ENCODE measurements at regions not wholly inside any gene's neighbourhood (a gene's known extent, or its start where the extent isn't known, plus 50 kb on each side); places are given as distances from the start of the nearest gene placed in this dataset.

GRCh38 chr5:118459490-118459889 lies 528.9 kb downstream of the DTWD2 start:
- no peaks in the 10 kb centered on the region for H3K4me1 ChIP-seq (ENCODE audit: control insufficient read depth in 3 of 3, insufficient read depth in 2 of 3, low read depth in 1 of 3, low read length in 2 of 3)
- H3K4me3 ChIP-seq (ENCODE audit: low read depth in 1 of 3, low read length in 3 of 3), result no peak overlapping the region
- DNase-seq (no peak), FAIRE-seq (no peak)
- H3K27me3 ChIP-seq (ENCODE audit: control insufficient read depth in 3 of 3, insufficient read depth in 3 of 3, low read length in 3 of 3), result no peaks in the 10 kb centered on the region
- H3K9me3 ChIP-seq (ENCODE audit: control insufficient read depth in 2 of 2, insufficient read depth in 1 of 2, low read depth in 1 of 2, low read length in 1 of 2), result no peaks in the 10 kb centered on the region
- H3K36me3 ChIP-seq (ENCODE audit: control insufficient read depth in 3 of 3, insufficient read depth in 2 of 3, low read depth in 1 of 3, low read length in 3 of 3), result no peaks in the 10 kb centered on the region
- 86 to 93% (median 91%) methylated on average over 5 of the region's 5 CpGs for WGBS, 3 donors
- no peak overlapping the region for H3K27ac ChIP-seq (ENCODE audit: low read depth in 1 of 3, low read length in 2 of 3)

- no peak for FAIRE-seq
- Histone ChIP-seq H3K4me3 (ENCODE audit: low read depth in 1 of 3, low read length in 3 of 3) (no peak overlapping the region), H3K4me1 (ENCODE audit: control insufficient read depth in 3 of 3, insufficient read depth in 2 of 3, low read depth in 1 of 3, low read length in 2 of 3) (no peaks in the 10 kb centered on the region), H3K27me3 (ENCODE audit: control insufficient read depth in 3 of 3, insufficient read depth in 3 of 3, low read length in 3 of 3) (no peaks in the 10 kb centered on the region), H3K36me3 (ENCODE audit: control insufficient read depth in 3 of 3, insufficient read depth in 2 of 3, low read depth in 1 of 3, low read length in 3 of 3) (no peaks in the 10 kb centered on the region), H3K27ac (ENCODE audit: low read depth in 1 of 3, low read length in 2 of 3) (no peak overlapping the region), H3K9me3 (ENCODE audit: control insufficient read depth in 2 of 2, insufficient read depth in 1 of 2, low read depth in 1 of 2, low read length in 1 of 2) (no peaks in the 10 kb centered on the region)
- 70 to 91% (median 91%) methylated on average over 1 of the region's 1 CpG for WGBS, 3 donors
- no peak for DNase-seq
Measured at GRCh38 chr5:118456085-118456484, 532.3 kb downstream of the DTWD2 start.

- no peak for DNase-seq
- Histone ChIP-seq H3K4me1 (ENCODE audit: control insufficient read depth in 3 of 3, insufficient read depth in 2 of 3, low read depth in 1 of 3, low read length in 2 of 3) (no peaks in the 10 kb centered on the region), H3K27me3 (ENCODE audit: control insufficient read depth in 3 of 3, insufficient read depth in 3 of 3, low read length in 3 of 3) (no peaks in the 10 kb centered on the region), H3K27ac (ENCODE audit: low read depth in 1 of 3, low read length in 2 of 3) (no peak overlapping the region), H3K9me3 (ENCODE audit: control insufficient read depth in 2 of 2, insufficient read depth in 1 of 2, low read depth in 1 of 2, low read length in 1 of 2) (no peaks in the 10 kb centered on the region), H3K36me3 (ENCODE audit: control insufficient read depth in 3 of 3, insufficient read depth in 2 of 3, low read depth in 1 of 3, low read length in 3 of 3) (no peaks in the 10 kb centered on the region), H3K4me3 (ENCODE audit: low read depth in 1 of 3, low read length in 3 of 3) (no peak overlapping the region)
- WGBS, 3 donors, result 60 to 80% (median 66%) methylated on average over 3 of the region's 3 CpGs
- no peak for FAIRE-seq
Measured at GRCh38 chr5:118451697-118452247, 536.6 kb downstream of the DTWD2 start.

DNA sequence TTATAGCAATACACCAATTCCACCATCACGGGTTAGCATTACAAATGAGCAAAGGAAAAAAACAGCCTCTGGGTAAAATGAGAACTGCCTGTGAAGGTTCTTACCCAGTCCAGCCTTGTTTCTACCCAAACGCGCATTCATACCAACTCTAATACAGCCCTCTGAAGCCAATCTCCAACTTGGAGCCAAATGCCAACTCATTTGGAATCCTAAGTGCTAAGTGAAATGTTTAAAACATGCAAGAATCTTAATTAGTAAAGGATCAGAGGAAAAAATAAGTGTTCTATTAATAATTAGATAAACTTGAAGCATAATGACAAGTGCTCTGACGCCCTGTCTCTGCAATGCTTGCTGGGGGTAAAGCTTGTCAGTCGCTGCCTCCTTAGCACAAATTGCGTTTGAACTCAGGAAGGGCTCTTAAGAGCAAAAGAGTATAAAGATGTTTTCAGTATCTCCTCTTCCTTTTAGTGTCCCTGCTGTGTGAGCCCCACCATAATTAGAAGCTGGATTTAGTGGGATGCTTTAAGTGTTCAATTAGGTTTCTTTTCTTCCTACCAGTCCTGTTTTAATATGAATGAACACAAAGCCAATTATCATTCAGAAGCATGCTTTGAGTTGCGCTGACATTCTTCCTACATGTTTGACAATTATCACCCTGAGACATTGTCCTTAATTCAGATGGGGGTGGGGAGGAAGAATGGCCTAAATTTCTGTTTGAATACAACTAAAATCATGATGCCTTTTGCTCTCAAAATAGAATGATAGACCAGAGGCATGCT lies 537.6 kb downstream of the DTWD2 start:
- Histone ChIP-seq H3K4me1 (ENCODE audit: control insufficient read depth in 3 of 3, insufficient read depth in 2 of 3, low read depth in 1 of 3, low read length in 2 of 3) (no peaks in the 10 kb centered on the region), H3K27me3 (ENCODE audit: control insufficient read depth in 3 of 3, insufficient read depth in 3 of 3, low read length in 3 of 3) (no peaks in the 10 kb centered on the region), H3K27ac (ENCODE audit: low read depth in 1 of 3, low read length in 2 of 3) (no peak overlapping the region), H3K36me3 (ENCODE audit: control insufficient read depth in 3 of 3, insufficient read depth in 2 of 3, low read depth in 1 of 3, low read length in 3 of 3) (no peaks in the 10 kb centered on the region), H3K9me3 (ENCODE audit: control insufficient read depth in 2 of 2, insufficient read depth in 1 of 2, low read depth in 1 of 2, low read length in 1 of 2) (no peaks in the 10 kb centered on the region), H3K4me3 (ENCODE audit: low read depth in 1 of 3, low read length in 3 of 3) (no peak overlapping the region)
- no peak for FAIRE-seq
- 76 to 86% (median 84%) methylated on average over 7 of the region's 7 CpGs for WGBS, 3 donors
- no peak for DNase-seq

DNA sequence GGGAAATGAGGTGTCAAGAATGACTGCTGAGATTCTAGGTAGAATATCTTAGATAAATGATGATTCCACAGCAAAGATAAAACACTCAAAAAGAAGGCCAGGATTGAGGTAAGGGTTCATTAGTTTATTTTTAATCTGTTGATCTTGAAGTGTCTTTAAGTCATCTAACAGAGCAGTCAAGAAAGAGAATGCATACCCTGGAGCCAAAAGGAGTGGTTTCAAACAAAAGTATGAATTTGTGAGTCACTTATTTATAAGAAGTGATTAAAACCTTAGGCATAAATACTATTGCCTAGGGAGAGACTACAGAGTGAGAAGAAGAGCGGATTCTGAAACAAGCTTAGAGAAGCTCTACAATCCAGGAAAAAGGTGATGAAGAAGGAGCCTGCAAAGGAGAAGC lies 541.0 kb downstream of the DTWD2 start:
- no peaks in the 10 kb centered on the region for H3K9me3 ChIP-seq (ENCODE audit: control insufficient read depth in 2 of 2, insufficient read depth in 1 of 2, low read depth in 1 of 2, low read length in 1 of 2)
- FAIRE-seq (no peak), DNase-seq (no peak)
- WGBS, 3 donors, result 87 to 92% (median 91%) methylated on average over 1 of the region's 1 CpG
- H3K36me3 ChIP-seq (ENCODE audit: control insufficient read depth in 3 of 3, insufficient read depth in 2 of 3, low read depth in 1 of 3, low read length in 3 of 3), result no peaks in the 10 kb centered on the region
- H3K4me1 ChIP-seq (ENCODE audit: control insufficient read depth in 3 of 3, insufficient read depth in 2 of 3, low read depth in 1 of 3, low read length in 2 of 3), result no peaks in the 10 kb centered on the region
- no peak overlapping the region for H3K4me3 ChIP-seq (ENCODE audit: low read depth in 1 of 3, low read length in 3 of 3)
- no peaks in the 10 kb centered on the region for H3K27me3 ChIP-seq (ENCODE audit: control insufficient read depth in 3 of 3, insufficient read depth in 3 of 3, low read length in 3 of 3)
- no peak overlapping the region for H3K27ac ChIP-seq (ENCODE audit: low read depth in 1 of 3, low read length in 2 of 3)

- H3K4me1 ChIP-seq (ENCODE audit: control insufficient read depth in 3 of 3, insufficient read depth in 2 of 3, low read depth in 1 of 3, low read length in 2 of 3), result no peaks in the 10 kb centered on the region
- no peak overlapping the region for H3K4me3 ChIP-seq (ENCODE audit: low read depth in 1 of 3, low read length in 3 of 3)
- no peak overlapping the region for H3K27ac ChIP-seq (ENCODE audit: low read depth in 1 of 3, low read length in 2 of 3)
- no peaks in the 10 kb centered on the region for H3K36me3 ChIP-seq (ENCODE audit: control insufficient read depth in 3 of 3, insufficient read depth in 2 of 3, low read depth in 1 of 3, low read length in 3 of 3)
- WGBS, 3 donors, result 70 to 79% (median 75%) methylated on average over 2 of the region's 2 CpGs
- no peak for FAIRE-seq
- no peaks in the 10 kb centered on the region for H3K27me3 ChIP-seq (ENCODE audit: control insufficient read depth in 3 of 3, insufficient read depth in 3 of 3, low read length in 3 of 3)
- no peak for DNase-seq
- H3K9me3 ChIP-seq (ENCODE audit: control insufficient read depth in 2 of 2, insufficient read depth in 1 of 2, low read depth in 1 of 2, low read length in 1 of 2), result no peaks in the 10 kb centered on the region
Measured at GRCh38 chr5:118441956-118442355, 546.4 kb downstream of the DTWD2 start.

DNA sequence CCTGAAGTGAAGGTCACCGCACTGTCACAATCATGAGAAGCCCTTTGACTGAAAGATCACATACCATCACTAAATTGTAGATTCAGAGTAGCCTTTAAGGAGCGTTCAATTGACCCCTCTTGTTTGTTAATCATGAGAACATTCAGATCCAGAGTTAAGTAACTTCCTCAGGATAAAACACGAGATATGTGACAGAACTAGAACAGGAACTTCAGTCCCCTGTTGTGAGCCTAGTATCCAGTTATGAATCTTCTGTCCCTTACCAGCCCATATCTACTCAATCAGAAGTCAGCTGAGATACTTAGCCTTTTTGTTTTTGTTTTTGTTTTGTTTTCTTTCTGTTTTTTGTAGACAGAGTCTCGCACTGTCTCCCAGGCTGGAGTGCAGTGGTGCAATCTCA lies 547.3 kb downstream of the DTWD2 start:
- Histone ChIP-seq H3K4me3 (ENCODE audit: low read depth in 1 of 3, low read length in 3 of 3) (no peak overlapping the region), H3K36me3 (ENCODE audit: control insufficient read depth in 3 of 3, insufficient read depth in 2 of 3, low read depth in 1 of 3, low read length in 3 of 3) (no peaks in the 10 kb centered on the region), H3K27me3 (ENCODE audit: control insufficient read depth in 3 of 3, insufficient read depth in 3 of 3, low read length in 3 of 3) (no peaks in the 10 kb centered on the region), H3K9me3 (ENCODE audit: control insufficient read depth in 2 of 2, insufficient read depth in 1 of 2, low read depth in 1 of 2, low read length in 1 of 2) (no peaks in the 10 kb centered on the region), H3K4me1 (ENCODE audit: control insufficient read depth in 3 of 3, insufficient read depth in 2 of 3, low read depth in 1 of 3, low read length in 2 of 3) (no peaks in the 10 kb centered on the region), H3K27ac (ENCODE audit: low read depth in 1 of 3, low read length in 2 of 3) (no peak overlapping the region)
- FAIRE-seq (no peak), DNase-seq (no peak)
- 70 to 77% (median 76%) methylated on average over 4 of the region's 4 CpGs for WGBS, 3 donors

DNA sequence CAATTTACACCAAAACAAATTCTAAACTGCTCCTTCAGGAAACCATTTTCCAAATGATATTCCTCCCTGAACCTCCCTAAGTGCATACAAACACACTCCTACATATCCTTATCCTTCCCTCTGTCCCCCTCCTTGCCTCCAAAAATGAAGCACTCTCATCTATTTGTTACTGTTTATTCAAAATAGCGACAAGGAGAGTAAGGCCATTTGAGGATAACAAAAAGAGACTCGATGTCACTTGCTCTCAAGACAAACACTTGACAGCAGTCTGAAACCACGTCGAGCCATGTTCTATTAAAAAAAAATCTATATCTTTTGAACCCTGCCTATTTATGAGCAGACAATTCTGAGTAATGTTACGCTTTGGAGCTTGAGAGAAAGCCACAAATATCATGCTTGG lies 547.9 kb downstream of the DTWD2 start:
- H3K4me3 ChIP-seq (ENCODE audit: low read depth in 1 of 3, low read length in 3 of 3), result no peak overlapping the region
- no peak overlapping the region for H3K27ac ChIP-seq (ENCODE audit: low read depth in 1 of 3, low read length in 2 of 3)
- H3K9me3 ChIP-seq (ENCODE audit: control insufficient read depth in 2 of 2, insufficient read depth in 1 of 2, low read depth in 1 of 2, low read length in 1 of 2), result no peaks in the 10 kb centered on the region
- H3K27me3 ChIP-seq (ENCODE audit: control insufficient read depth in 3 of 3, insufficient read depth in 3 of 3, low read length in 3 of 3), result no peaks in the 10 kb centered on the region
- H3K4me1 ChIP-seq (ENCODE audit: control insufficient read depth in 3 of 3, insufficient read depth in 2 of 3, low read depth in 1 of 3, low read length in 2 of 3), result no peaks in the 10 kb centered on the region
- no peaks in the 10 kb centered on the region for H3K36me3 ChIP-seq (ENCODE audit: control insufficient read depth in 3 of 3, insufficient read depth in 2 of 3, low read depth in 1 of 3, low read length in 3 of 3)
- no peak for DNase-seq
- no peak for FAIRE-seq
- 67 to 83% (median 76%) methylated on average over 5 of the region's 5 CpGs for WGBS, 3 donors

DNA sequence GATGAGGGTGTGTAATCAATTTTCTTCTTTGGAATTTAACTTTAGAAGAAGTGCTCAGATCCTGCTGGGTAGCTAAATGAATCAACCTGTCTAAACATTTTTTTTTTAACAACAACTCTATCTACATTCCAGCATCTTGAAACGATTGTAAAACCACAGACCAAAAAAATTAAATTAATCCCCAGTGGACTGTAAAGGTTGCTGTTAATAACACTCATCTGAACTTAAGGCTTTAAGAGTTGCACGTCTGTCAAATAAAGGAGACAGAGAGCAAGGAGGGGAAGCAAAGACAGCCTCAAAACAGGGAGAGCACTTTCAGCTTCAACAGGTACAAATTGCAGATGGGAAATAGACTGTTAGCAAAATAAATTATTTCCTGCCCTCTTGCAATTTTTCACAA lies 548.5 kb downstream of the DTWD2 start:
- FAIRE-seq (no peak), DNase-seq (no peak)
- Histone ChIP-seq H3K4me1 (ENCODE audit: control insufficient read depth in 3 of 3, insufficient read depth in 2 of 3, low read depth in 1 of 3, low read length in 2 of 3) (no peaks in the 10 kb centered on the region), H3K27ac (ENCODE audit: low read depth in 1 of 3, low read length in 2 of 3) (no peak overlapping the region), H3K27me3 (ENCODE audit: control insufficient read depth in 3 of 3, insufficient read depth in 3 of 3, low read length in 3 of 3) (no peaks in the 10 kb centered on the region), H3K9me3 (ENCODE audit: control insufficient read depth in 2 of 2, insufficient read depth in 1 of 2, low read depth in 1 of 2, low read length in 1 of 2) (no peaks in the 10 kb centered on the region), H3K36me3 (ENCODE audit: control insufficient read depth in 3 of 3, insufficient read depth in 2 of 3, low read depth in 1 of 3, low read length in 3 of 3) (no peaks in the 10 kb centered on the region), H3K4me3 (ENCODE audit: low read depth in 1 of 3, low read length in 3 of 3) (no peak overlapping the region)
- WGBS, 3 donors, result 28 to 35% (median 28%) methylated on average over 2 of the region's 2 CpGs
